Right lobe of liver (tissue), 6 donors: ENCODE measurements at regions not wholly inside any gene's neighbourhood (a gene's known extent, or its start where the extent isn't known, plus 50 kb on each side); places are given as distances from the start of the nearest gene placed in this dataset.

Experiments used
- ATAC-seq, 4 donors: fragments of 200-7000 bp; cut with Tn5 transposase; one replicate each; pipeline ENCODE4 v1.9.1; 2020; ENCODE audit warnings: mild to moderate bottlenecking in 4 of 4, moderate library complexity in 4 of 4
- DNase-seq, 3 donors: peaks; one replicate each; pipeline ENCODE4 v3.0.0-alpha.2; 2020
- H3K27ac ChIP-seq, 3 donors: fragments of 200-600 bp; one replicate each; pipeline ENCODE4 v1.8.0; 2022
- H3K27me3 ChIP-seq, 2 donors: fragments of 200-600 bp; one replicate each; pipeline ENCODE4 v1.8.0; 2022
- H3K36me3 ChIP-seq, 4 donors: fragments of 200-600 bp; sonication (generic) in 1 of 4; one replicate each; pipeline versions ENCODE4 v1.5.1 to v1.8.0; 2017 to 2022; ENCODE audit warnings: control low read depth in 1 of 4
- H3K4me1 ChIP-seq, 4 donors: fragments of 200-600 bp; sonication (generic) in 1 of 4; one replicate each; pipeline versions ENCODE4 v1.5.1 to v1.8.0; 2017 to 2022; ENCODE audit warnings: control low read depth in 1 of 4
- H3K4me3 ChIP-seq, 3 donors: fragments of 200-600 bp; one replicate each; pipeline ENCODE4 v1.8.0; 2022
- H3K9me3 ChIP-seq, 4 donors: fragments of 200-600 bp; sonication (generic) in 1 of 4; one replicate each; pipeline versions ENCODE4 v1.5.1 to v1.8.0; 2017 to 2022; ENCODE audit warnings: control low read depth in 1 of 4
- POLR2A ChIP-seq: fragments of 450-650 bp; IDR thresholded peaks from one replicate; pipeline ENCODE4 v1.6.1; 2017; ENCODE audit warnings: antibody characterized with exemption, mild to moderate bottlenecking
- WGBS: methylation state at CpG from one replicate; pipeline ENCODE4 v1.1.6; 2018; ENCODE audit warnings: low coverage, low lambda C conversion rate; ENCODE audit not compliant: insufficient coverage; ENCODE audit errors: missing lambda C conversion rate; 5-methylcytosine and 5-hydroxymethylcytosine counted together
- intact Hi-C, 2 donors: fragments of 100-400 bp; cut with DNase I; formaldehyde crosslinking; loops; one replicate each; pipeline versions ENCODE4 v1.11.2 to v1.14.1; 2022
- TF ChIP-seq, protein P1 (sequence below), 4 donors: fragments of 200-600 bp in 3 of 4; fragments of 450-650 bp in 1 of 4; IDR thresholded peaks; one replicate each; pipeline versions ENCODE4 v1.5.1 to v1.8.0; 2016 to 2022; ENCODE audit warnings: antibody characterized with exemption in 4 of 4, mild to moderate bottlenecking in 2 of 4
- donor health status: DM: no; HTN: yes; CAD: no.
- donor health status: DM: no; HTN: no; CAD: no.
- donor health status: DM: no; HTN: no; CAD: no.
- donor health status: DM: no; HTN: yes; CAD: no.
- donor health status: DM: no; HTN: yes; CAD: no.

- H3K27me3 ChIP-seq, result no peaks in the 10 kb centered on the region
- 60% methylated on average over 3 of the region's 3 CpGs for WGBS
- intact Hi-C loops, result no loop called here
Observed at GRCh38 chr3:86865506-86865905, 125.4 kb downstream of the VGLL3 start.

DNA sequence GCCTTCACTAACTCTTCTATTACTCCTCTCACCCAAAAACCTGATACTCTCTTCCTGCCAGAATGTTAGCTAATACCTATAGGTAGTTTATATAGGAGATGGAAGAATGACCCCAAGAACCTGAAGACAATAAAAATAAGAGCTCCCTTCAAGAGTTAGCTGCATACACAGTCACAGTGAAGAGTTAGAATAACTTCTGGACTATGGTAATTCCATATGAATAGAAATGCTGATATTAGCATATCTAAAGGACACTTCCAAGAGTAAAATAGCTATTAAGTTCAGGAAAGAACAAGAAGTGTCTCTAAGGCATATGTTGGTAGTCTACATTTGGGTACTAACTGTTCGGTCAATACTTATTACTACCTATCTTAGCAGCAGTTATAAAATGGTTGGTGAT, 134.2 kb downstream of the VGLL3 start:
- H3K27me3 ChIP-seq, result no peaks in the 10 kb centered on the region
- H3K36me3 ChIP-seq, result no peaks in the 10 kb centered on the region
- no peak overlapping the region for H3K4me3 ChIP-seq
- no peaks in the 10 kb centered on the region for H3K9me3 ChIP-seq
- H3K27ac ChIP-seq, result no peak overlapping the region
- intact Hi-C loops, result no loop called here
- no peak for ATAC-seq
- no peak for DNase-seq
- H3K4me1 ChIP-seq, result no peaks in the 10 kb centered on the region
- TF ChIP-seq POLR2A, result no peak
- TF ChIP-seq, protein P1, sequence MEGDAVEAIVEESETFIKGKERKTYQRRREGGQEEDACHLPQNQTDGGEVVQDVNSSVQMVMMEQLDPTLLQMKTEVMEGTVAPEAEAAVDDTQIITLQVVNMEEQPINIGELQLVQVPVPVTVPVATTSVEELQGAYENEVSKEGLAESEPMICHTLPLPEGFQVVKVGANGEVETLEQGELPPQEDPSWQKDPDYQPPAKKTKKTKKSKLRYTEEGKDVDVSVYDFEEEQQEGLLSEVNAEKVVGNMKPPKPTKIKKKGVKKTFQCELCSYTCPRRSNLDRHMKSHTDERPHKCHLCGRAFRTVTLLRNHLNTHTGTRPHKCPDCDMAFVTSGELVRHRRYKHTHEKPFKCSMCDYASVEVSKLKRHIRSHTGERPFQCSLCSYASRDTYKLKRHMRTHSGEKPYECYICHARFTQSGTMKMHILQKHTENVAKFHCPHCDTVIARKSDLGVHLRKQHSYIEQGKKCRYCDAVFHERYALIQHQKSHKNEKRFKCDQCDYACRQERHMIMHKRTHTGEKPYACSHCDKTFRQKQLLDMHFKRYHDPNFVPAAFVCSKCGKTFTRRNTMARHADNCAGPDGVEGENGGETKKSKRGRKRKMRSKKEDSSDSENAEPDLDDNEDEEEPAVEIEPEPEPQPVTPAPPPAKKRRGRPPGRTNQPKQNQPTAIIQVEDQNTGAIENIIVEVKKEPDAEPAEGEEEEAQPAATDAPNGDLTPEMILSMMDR (IDR thresholded peaks at IDR 0.05), result no peak
- WGBS, result 69% methylated on average over 1 of the region's 1 CpG

More at GRCh38 chr3:86865506-86865905, 125.4 kb downstream of the VGLL3 start:
- no peaks in the 10 kb centered on the region for H3K36me3 ChIP-seq
- ATAC-seq (no peak), DNase-seq (no peak)
- TF ChIP-seq, protein P1 (IDR thresholded peaks at IDR 0.05), result no peak
- TF ChIP-seq POLR2A, result no peak
- H3K27ac ChIP-seq, result no peak overlapping the region
- H3K9me3 ChIP-seq, result no peaks in the 10 kb centered on the region
- H3K4me1 ChIP-seq, result no peaks in the 10 kb centered on the region
- no peak overlapping the region for H3K4me3 ChIP-seq

GRCh38 chr3:86849991-86850390, 141.0 kb downstream of the VGLL3 start:
- Histone ChIP-seq H3K36me3 (no peaks in the 10 kb centered on the region), H3K4me3 (no peak overlapping the region), H3K4me1 (no peaks in the 10 kb centered on the region), H3K27me3 (no peaks in the 10 kb centered on the region), H3K27ac (no peak overlapping the region), H3K9me3 (no peaks in the 10 kb centered on the region)
- ATAC-seq, result no peak
- TF ChIP-seq POLR2A, result no peak
- TF ChIP-seq, protein P1 (IDR thresholded peaks at IDR 0.05), result no peak
- intact Hi-C loops, result no loop called here
- WGBS, result 20% methylated on average over 1 of the region's 1 CpG
- DNase-seq, result no peak

DNA sequence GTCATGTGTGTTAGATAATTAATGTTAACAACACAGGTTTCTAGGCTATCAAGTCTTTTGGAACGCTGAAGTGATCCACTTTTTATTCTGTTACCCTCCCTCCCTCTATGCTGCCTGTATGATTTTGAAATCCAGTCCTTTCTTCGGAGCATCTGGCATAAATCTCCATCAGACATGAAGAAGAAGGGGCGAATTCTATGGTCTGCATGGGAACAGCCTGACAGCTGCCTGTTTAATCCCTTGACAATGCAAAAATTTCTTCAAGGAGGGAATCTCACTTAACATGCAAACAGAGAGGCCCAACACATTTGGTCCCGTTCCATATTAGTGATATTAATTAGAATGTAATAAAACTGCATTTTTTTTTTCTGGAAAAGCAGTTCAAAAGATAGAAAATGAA, 145.2 kb downstream of the VGLL3 start:
- TF ChIP-seq, protein P1 (IDR thresholded peaks at IDR 0.05), result no peak
- no peak for TF ChIP-seq POLR2A
- DNase-seq (no peak), ATAC-seq (no peak)
- Histone ChIP-seq H3K9me3 (no peaks in the 10 kb centered on the region), H3K4me1 (no peaks in the 10 kb centered on the region), H3K36me3 (no peaks in the 10 kb centered on the region), H3K27me3 (no peaks in the 10 kb centered on the region), H3K27ac (no peak overlapping the region), H3K4me3 (no peak overlapping the region)
- 27% methylated on average over 4 of the region's 4 CpGs for WGBS
- intact Hi-C loops, result no loop called here

GRCh38 chr3:86838927-86839326, 152.0 kb downstream of the VGLL3 start:
- Histone ChIP-seq H3K27me3 (no peaks in the 10 kb centered on the region), H3K27ac (no peak overlapping the region), H3K9me3 (no peaks in the 10 kb centered on the region), H3K4me1 (no peaks in the 10 kb centered on the region), H3K36me3 (no peaks in the 10 kb centered on the region), H3K4me3 (no peak overlapping the region)
- intact Hi-C loops, result no loop called here
- DNase-seq, result no peak
- WGBS, result 52% methylated on average over 2 of the region's 2 CpGs
- TF ChIP-seq, protein P1 (IDR thresholded peaks at IDR 0.05), result no peak
- no peak for TF ChIP-seq POLR2A
- ATAC-seq, result no peak
